ENCODE measurements at regions not wholly inside any gene's neighbourhood (a gene's known extent, or its start where the extent isn't known, plus 50 kb on each side); places are given as distances from the start of the nearest gene placed in this dataset.

DNA sequence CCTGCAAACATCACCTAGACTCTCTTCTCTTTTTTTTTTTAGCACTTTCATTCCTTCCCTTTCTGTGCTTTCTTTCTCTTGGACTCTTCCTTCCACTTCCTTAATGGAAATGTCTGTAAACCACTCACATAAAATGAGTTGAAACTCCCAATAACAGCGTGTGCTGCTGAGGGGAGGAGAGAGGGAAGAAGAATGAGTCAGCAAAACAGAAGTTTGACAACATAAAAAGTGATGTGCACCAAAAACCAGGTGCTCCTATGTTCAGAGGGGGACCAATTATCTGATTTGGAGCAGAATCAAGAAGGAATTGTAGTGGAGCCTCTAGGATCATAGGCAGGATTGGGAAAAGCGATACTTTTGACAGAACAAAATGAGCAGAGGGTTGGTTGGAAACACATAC lies 712.1 kb upstream of the IGFBP3 start:
- H3K4me1 ChIP-seq (ENCODE audit: insufficient read depth, poor library complexity, severe bottlenecking): no peaks in the 10 kb centered on the region
- DNase-seq (ENCODE audit: low spot score): no peak
- no peak overlapping the region for H3K27ac ChIP-seq (ENCODE audit: poor library complexity, severe bottlenecking)
- H3K4me3 ChIP-seq (ENCODE audit: severe bottlenecking): no peak overlapping the region
- no peaks in the 10 kb centered on the region for H3K27me3 ChIP-seq (ENCODE audit: insufficient read depth, poor library complexity, severe bottlenecking)
- ATAC-seq (ENCODE audit: low read depth): no peak
- H3K36me3 ChIP-seq (ENCODE audit: low read depth): no peaks in the 10 kb centered on the region
- TF ChIP-seq, protein P1, sequence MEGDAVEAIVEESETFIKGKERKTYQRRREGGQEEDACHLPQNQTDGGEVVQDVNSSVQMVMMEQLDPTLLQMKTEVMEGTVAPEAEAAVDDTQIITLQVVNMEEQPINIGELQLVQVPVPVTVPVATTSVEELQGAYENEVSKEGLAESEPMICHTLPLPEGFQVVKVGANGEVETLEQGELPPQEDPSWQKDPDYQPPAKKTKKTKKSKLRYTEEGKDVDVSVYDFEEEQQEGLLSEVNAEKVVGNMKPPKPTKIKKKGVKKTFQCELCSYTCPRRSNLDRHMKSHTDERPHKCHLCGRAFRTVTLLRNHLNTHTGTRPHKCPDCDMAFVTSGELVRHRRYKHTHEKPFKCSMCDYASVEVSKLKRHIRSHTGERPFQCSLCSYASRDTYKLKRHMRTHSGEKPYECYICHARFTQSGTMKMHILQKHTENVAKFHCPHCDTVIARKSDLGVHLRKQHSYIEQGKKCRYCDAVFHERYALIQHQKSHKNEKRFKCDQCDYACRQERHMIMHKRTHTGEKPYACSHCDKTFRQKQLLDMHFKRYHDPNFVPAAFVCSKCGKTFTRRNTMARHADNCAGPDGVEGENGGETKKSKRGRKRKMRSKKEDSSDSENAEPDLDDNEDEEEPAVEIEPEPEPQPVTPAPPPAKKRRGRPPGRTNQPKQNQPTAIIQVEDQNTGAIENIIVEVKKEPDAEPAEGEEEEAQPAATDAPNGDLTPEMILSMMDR (IDR thresholded peaks at IDR 0.05; ENCODE audit: poor library complexity, severe bottlenecking): no peak
- no peaks in the 10 kb centered on the region for H3K9me3 ChIP-seq (ENCODE audit: severe bottlenecking)

DNA sequence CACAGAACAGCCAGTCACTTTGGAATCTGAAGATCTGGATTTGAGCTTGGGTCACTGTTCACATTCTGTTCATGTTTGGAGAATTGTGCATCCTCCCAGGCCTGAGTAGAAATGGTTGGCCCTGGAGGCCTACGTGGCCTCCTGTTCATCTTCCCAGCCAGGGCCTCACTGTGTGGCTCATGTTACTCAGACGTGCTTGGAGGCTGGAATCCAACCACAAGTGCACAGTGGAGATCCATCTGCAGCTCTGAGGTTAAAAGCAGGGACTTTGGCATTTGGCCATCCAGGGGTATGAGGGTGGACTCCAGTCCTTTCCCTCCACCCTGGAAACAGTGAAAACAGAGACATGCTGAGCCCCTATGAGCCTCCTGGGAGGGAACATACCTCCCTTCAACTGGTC lies 709.0 kb upstream of the IGFBP3 start:
- H3K9me3 ChIP-seq (ENCODE audit: severe bottlenecking): no peaks in the 10 kb centered on the region
- TF ChIP-seq, protein P1 (IDR thresholded peaks at IDR 0.05; ENCODE audit: poor library complexity, severe bottlenecking): no peak
- H3K27ac ChIP-seq (ENCODE audit: poor library complexity, severe bottlenecking): no peak overlapping the region
- no peaks in the 10 kb centered on the region for H3K27me3 ChIP-seq (ENCODE audit: insufficient read depth, poor library complexity, severe bottlenecking)
- no peak overlapping the region for H3K4me3 ChIP-seq (ENCODE audit: severe bottlenecking)
- ATAC-seq (ENCODE audit: low read depth) (no peak), DNase-seq (ENCODE audit: low spot score) (no peak)
- H3K36me3 ChIP-seq (ENCODE audit: low read depth): no peaks in the 10 kb centered on the region
- H3K4me1 ChIP-seq (ENCODE audit: insufficient read depth, poor library complexity, severe bottlenecking): no peaks in the 10 kb centered on the region

DNA sequence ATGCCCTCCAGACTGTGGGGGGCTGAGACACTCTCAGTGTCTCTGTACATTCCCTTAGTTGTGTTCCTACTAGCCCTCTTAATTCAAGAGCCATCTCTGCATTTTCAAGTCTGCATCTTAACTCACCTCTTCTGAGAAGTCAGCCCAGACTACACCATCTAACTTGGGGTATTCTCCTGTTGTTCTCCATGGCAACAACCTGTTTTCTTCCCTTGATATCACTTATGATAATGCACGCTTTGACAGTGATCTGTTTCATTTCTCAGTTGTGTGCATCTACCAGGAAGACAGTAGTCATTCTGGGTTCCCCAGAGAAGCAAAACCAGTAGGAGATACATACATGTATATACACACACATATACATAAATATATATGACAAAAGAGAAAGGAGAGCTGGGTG lies 707.3 kb upstream of the IGFBP3 start:
- no peaks in the 10 kb centered on the region for H3K36me3 ChIP-seq (ENCODE audit: low read depth)
- H3K27me3 ChIP-seq (ENCODE audit: insufficient read depth, poor library complexity, severe bottlenecking): no peaks in the 10 kb centered on the region
- DNase-seq (ENCODE audit: low spot score) (no peak), ATAC-seq (ENCODE audit: low read depth) (no peak)
- H3K9me3 ChIP-seq (ENCODE audit: severe bottlenecking): no peaks in the 10 kb centered on the region
- H3K4me3 ChIP-seq (ENCODE audit: severe bottlenecking): no peak overlapping the region
- H3K27ac ChIP-seq (ENCODE audit: poor library complexity, severe bottlenecking): no peak overlapping the region
- no peaks in the 10 kb centered on the region for H3K4me1 ChIP-seq (ENCODE audit: insufficient read depth, poor library complexity, severe bottlenecking)
- TF ChIP-seq, protein P1 (IDR thresholded peaks at IDR 0.05; ENCODE audit: poor library complexity, severe bottlenecking): no peak

DNA sequence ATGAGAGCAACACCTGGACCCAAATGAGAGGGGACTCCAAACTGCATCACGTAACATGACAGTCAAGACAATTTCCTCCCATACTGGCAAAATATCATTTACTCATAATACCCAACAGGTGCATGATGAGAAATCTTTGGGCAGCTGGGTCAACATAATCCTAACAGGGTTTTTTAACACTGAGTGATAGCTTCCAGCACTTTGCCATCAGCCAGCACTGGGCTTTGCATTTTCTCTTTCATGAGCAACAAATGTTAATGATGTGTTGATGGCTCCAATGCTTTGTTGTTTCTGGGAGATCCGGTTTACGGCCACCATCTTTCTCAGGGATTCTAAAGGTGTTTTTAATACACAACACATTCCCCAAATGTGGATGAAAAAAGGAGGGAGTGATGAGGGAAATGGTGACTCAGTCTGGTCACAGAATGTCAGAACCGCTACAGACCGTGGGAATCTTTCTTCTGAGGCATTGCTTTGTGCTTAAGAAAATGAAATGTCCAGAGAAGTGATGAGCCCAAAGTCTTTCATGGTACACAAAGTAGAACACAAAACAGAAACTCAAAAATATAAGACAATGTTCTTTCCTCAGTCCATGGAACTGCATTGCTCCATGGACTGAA lies 705.7 kb upstream of the IGFBP3 start:
- no peaks in the 10 kb centered on the region for H3K4me1 ChIP-seq (ENCODE audit: insufficient read depth, poor library complexity, severe bottlenecking)
- TF ChIP-seq, protein P1 (IDR thresholded peaks at IDR 0.05; ENCODE audit: poor library complexity, severe bottlenecking): no peak
- no peaks in the 10 kb centered on the region for H3K36me3 ChIP-seq (ENCODE audit: low read depth)
- H3K27ac ChIP-seq (ENCODE audit: poor library complexity, severe bottlenecking): no peak overlapping the region
- ATAC-seq (ENCODE audit: low read depth) (no peak), DNase-seq (ENCODE audit: low spot score) (no peak)
- H3K27me3 ChIP-seq (ENCODE audit: insufficient read depth, poor library complexity, severe bottlenecking): no peaks in the 10 kb centered on the region
- H3K9me3 ChIP-seq (ENCODE audit: severe bottlenecking): no peaks in the 10 kb centered on the region
- H3K4me3 ChIP-seq (ENCODE audit: severe bottlenecking): no peak overlapping the region

DNA sequence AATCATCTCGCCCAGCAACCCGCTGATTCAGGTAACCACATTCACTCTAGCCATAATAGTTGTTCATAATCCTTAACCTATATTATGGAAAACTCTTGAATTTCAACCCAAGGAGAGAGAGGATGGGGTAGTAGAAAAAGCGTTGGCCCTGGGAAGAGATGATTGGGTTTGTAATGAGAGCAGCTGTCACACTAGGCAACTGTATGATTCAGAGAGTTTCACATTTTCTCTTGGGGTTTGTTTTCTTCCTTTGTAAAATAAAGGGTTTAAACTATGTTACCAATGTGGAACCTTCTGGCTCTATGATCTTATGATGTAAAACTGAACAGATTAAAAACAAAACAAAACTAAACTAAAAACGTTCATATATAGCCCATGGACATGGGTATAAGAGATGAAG lies 705.2 kb upstream of the IGFBP3 start:
- Histone ChIP-seq H3K27ac (ENCODE audit: poor library complexity, severe bottlenecking) (no peak overlapping the region), H3K27me3 (ENCODE audit: insufficient read depth, poor library complexity, severe bottlenecking) (no peaks in the 10 kb centered on the region), H3K9me3 (ENCODE audit: severe bottlenecking) (no peaks in the 10 kb centered on the region), H3K4me3 (ENCODE audit: severe bottlenecking) (no peak overlapping the region), H3K4me1 (ENCODE audit: insufficient read depth, poor library complexity, severe bottlenecking) (no peaks in the 10 kb centered on the region), H3K36me3 (ENCODE audit: low read depth) (no peaks in the 10 kb centered on the region)
- no peak for ATAC-seq (ENCODE audit: low read depth)
- no peak for DNase-seq (ENCODE audit: low spot score)
- TF ChIP-seq, protein P1 (IDR thresholded peaks at IDR 0.05; ENCODE audit: poor library complexity, severe bottlenecking): no peak
